ENCODE measurements at regions not wholly inside any gene's neighbourhood (a gene's known extent, or its start where the extent isn't known, plus 50 kb on each side); places are given as distances from the start of the nearest gene placed in this dataset.

DNA sequence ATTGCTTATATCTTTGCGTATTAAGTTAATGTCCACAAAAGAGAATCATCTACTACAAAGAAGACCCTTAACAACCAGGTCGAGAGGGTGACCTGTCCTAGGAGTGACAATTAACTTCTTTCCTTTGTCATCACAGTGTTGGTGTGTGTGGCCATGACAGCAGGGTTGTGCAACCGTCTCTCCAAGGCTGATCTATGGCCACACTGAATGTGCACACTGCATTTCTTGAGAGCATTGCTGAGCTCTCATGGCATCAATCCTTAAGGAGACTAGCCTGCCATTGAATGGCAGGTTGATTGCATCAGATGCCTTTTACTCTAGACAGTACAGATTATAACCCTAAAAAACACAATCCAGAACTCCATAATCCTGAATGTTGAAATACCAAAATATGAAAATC, 86.5 kb upstream of the OLFM3 start:
- H3K27ac ChIP-seq: no peak overlapping the region
- TF ChIP-seq, protein P1, sequence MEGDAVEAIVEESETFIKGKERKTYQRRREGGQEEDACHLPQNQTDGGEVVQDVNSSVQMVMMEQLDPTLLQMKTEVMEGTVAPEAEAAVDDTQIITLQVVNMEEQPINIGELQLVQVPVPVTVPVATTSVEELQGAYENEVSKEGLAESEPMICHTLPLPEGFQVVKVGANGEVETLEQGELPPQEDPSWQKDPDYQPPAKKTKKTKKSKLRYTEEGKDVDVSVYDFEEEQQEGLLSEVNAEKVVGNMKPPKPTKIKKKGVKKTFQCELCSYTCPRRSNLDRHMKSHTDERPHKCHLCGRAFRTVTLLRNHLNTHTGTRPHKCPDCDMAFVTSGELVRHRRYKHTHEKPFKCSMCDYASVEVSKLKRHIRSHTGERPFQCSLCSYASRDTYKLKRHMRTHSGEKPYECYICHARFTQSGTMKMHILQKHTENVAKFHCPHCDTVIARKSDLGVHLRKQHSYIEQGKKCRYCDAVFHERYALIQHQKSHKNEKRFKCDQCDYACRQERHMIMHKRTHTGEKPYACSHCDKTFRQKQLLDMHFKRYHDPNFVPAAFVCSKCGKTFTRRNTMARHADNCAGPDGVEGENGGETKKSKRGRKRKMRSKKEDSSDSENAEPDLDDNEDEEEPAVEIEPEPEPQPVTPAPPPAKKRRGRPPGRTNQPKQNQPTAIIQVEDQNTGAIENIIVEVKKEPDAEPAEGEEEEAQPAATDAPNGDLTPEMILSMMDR (IDR thresholded peaks at IDR 0.05): no peak
- TF ChIP-seq ZFX (IDR thresholded peaks at IDR 0.05; ENCODE audit: borderline replicate concordance): no peak

DNA sequence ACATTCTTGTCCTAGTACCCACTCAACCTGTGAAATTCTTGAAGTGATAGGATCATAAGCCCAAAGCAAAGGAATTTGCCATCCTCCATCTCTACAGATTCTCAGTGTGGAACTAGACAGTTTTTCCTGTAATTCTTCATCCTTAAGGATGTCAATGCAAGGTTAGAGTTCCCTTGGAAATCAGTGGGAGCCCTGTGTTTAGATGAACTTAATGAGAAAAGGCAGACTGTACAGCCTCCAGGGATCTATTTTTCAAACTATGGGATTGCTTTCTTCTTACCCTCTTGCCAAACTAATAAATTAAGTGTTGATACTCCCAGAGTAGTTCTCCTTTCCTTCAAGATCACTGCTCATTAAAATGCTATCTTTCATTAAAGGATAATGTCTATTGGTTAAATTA, 78.1 kb upstream of the OLFM3 start:
- H3K27ac ChIP-seq: no peak overlapping the region
- TF ChIP-seq, protein P1 (IDR thresholded peaks at IDR 0.05): no peak
- no peak for TF ChIP-seq ZFX (IDR thresholded peaks at IDR 0.05; ENCODE audit: borderline replicate concordance)

DNA sequence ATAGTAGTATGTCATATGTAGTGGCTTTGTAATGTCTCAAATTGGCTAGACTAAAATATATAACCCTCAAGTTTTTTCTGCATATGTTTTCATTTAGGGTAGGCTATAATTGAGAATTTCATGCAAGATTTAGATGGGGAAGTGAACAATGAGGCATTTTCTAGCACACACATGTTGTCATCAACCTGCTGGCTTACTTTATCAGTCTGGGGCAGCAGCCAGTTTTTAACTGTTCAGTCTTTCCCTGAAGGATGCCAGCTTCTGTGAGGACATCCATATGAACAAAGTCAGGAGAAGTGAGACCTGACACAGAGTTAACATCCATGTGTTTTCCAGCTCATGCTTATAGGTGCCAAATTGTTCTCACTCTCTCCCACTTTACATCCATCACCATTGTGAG, 74.7 kb upstream of the OLFM3 start:
- no peak overlapping the region for H3K27ac ChIP-seq

DNA sequence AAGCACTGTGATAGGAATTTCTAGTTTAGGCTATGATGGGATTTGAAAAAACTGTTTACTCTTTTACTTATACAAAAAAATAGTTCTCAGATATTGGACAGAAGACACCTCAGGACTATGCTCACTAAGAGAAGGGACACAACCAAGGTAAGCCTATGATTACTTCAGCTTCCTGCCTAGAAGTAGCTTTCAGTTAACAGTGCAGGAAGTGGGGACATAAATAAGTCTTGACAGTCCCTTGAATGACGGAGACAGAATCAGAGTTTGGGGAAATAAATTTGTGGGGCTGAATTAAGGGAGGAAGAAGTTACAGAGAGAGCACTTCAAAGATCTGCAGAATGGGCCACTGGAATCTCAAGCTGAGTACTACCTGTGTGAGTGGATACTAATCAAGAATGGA, 53.8 kb upstream of the OLFM3 start:
- no peak overlapping the region for H3K27ac ChIP-seq
- TF ChIP-seq, protein P1 (IDR thresholded peaks at IDR 0.05): no peak
- no peak for TF ChIP-seq ZFX (IDR thresholded peaks at IDR 0.05; ENCODE audit: borderline replicate concordance)

More for the DNA sequence above, 74.7 kb upstream of the OLFM3 start:
- TF ChIP-seq ZFX (IDR thresholded peaks at IDR 0.05; ENCODE audit: borderline replicate concordance): no peak
- TF ChIP-seq, protein P1 (IDR thresholded peaks at IDR 0.05): no peak

DNA sequence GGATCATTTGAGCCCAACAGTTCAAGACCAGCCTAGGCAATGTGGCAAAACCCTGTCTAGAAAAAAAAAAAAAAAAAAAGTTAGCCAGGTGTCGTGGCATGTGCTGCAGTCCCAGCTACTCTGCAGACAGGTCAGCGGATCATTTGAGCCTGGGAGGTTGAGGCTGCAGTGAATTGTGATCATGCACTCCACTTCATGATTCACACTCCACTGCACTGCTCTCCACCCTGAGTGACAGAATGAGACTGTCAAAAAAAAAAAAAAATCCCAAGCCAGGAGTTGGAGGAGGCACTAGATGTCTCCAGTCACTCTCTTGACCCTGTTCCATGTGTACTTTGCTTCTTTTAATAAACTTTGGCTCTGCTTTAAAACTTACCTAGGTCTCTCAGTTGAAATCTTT, 51.0 kb upstream of the OLFM3 start:
- H3K27ac ChIP-seq: no peak overlapping the region
- TF ChIP-seq, protein P1 (IDR thresholded peaks at IDR 0.05): no peak
- no peak for TF ChIP-seq ZFX (IDR thresholded peaks at IDR 0.05; ENCODE audit: borderline replicate concordance)

All from 22Rv1 (cell line).